Right lobe of liver (tissue), 4 donors: ENCODE measurements at regions not wholly inside any gene's neighbourhood (a gene's known extent, or its start where the extent isn't known, plus 50 kb on each side); places are given as distances from the start of the nearest gene placed in this dataset.

ENCODE experiments used
- CTCF ChIP-seq, 4 donors: fragments of 200-600 bp in 3 of 4; fragments of 450-650 bp in 1 of 4; IDR thresholded peaks; one replicate each; pipeline versions ENCODE4 v1.5.1 to v1.8.0; 2016 to 2022; ENCODE audit warnings: antibody characterized with exemption in 4 of 4, mild to moderate bottlenecking in 2 of 4
- POLR2A ChIP-seq: fragments of 450-650 bp; IDR thresholded peaks from one replicate; pipeline ENCODE4 v1.6.1; 2017; ENCODE audit warnings: antibody characterized with exemption, mild to moderate bottlenecking
- donor health status: DM: no; HTN: no; CAD: no.
- donor health status: DM: no; HTN: no; CAD: no.
- donor health status: DM: no; HTN: yes; CAD: no.

- TF ChIP-seq CTCF (IDR thresholded peaks at IDR 0.05): no peak
- no peak for TF ChIP-seq POLR2A
These were observed 1361.2 kb downstream of the CDH8 start for GRCh38 chr16:60675022-60675421.
